HCT116 (cell line): ENCODE measurements at regions not wholly inside any gene's neighbourhood (a gene's known extent, or its start where the extent isn't known, plus 50 kb on each side); places are given as distances from the start of the nearest gene placed in this dataset.

Experiments used
- CTCF ChIP-seq, 3 experiments: fragments of 200-600 bp in 1 of 3; sonication (generic) in 1 of 3; IDR thresholded peaks in 2 of 3; conservative IDR thresholded peaks in 1 of 3; 2 replicates each; pipeline ENCODE4 v1.5.1; 2012 to 2017; ENCODE audit warnings: low read depth in 2 of 3, low read length in 2 of 3, antibody characterized with exemption in 1 of 3, borderline replicate concordance in 1 of 3, control low read depth in 1 of 3, mild to moderate bottlenecking in 1 of 3, mixed read lengths in 1 of 3, mixed run types in 1 of 3, moderate library complexity in 1 of 3; ENCODE audit not compliant: insufficient read depth in 1 of 3
- EZH2phosphoT487 ChIP-seq: fragments of 200-600 bp; IDR thresholded peaks from 2 replicates; pipeline ENCODE4 v1.6.1; 2018; ENCODE audit warnings: antibody characterized with exemption, borderline replicate concordance
- TCF7L2 ChIP-seq: IDR thresholded peaks from 2 replicates; pipeline ENCODE4 v1.7.0; 2011; ENCODE audit warnings: borderline replicate concordance, inconsistent platforms; ENCODE audit not compliant: insufficient read depth, insufficient read length; ENCODE audit errors: extremely low read depth

- TF ChIP-seq CTCF (IDR thresholded peaks at IDR 0.05 in 2 of 3, conservative IDR thresholded peaks at IDR 0.05 in 1 of 3; ENCODE audit: borderline replicate concordance in 1 of 3, insufficient read depth in 1 of 3, low read depth in 2 of 3, low read length in 2 of 3), result no peak
- no peak for TF ChIP-seq EZH2phosphoT487
- no peak for TF ChIP-seq TCF7L2
Measured at GRCh38 chr4:23412701-23413100, 477.1 kb downstream of the PPARGC1A start.
